ENCODE measurements at regions not wholly inside any gene's neighbourhood (a gene's known extent, or its start where the extent isn't known, plus 50 kb on each side); places are given as distances from the start of the nearest gene placed in this dataset.

GRCh38 chr6:97524811-97525210 is 241.8 kb upstream of the MMS22L start:
- ATAC-seq (no peak), DNase-seq (no peak)
- H3K4me1 ChIP-seq (ENCODE audit: control insufficient read depth, insufficient read depth, low read length) = no peaks in the 10 kb centered on the region
- no peak overlapping the region for H3K27ac ChIP-seq (ENCODE audit: low read length)
- Mint-ChIP-seq H3K27ac (no peak overlapping the region), H3K9me3 (peaks cover 2 to 15% of the 10 kb centered on the region in 2 donors), H3K27me3 (ENCODE audit: low read depth in 2 of 2) (no peaks in the 10 kb centered on the region), H3K36me3 (no peaks in the 10 kb centered on the region), H3K4me3 (no peak overlapping the region), H3K4me1 (no peaks in the 10 kb centered on the region)
- no peaks in the 10 kb centered on the region for H3K36me3 ChIP-seq (ENCODE audit: control insufficient read depth, insufficient read depth, low read length)
- no peaks in the 10 kb centered on the region for H3K9me3 ChIP-seq (ENCODE audit: control insufficient read depth, insufficient read depth, low read length)
- no peak overlapping the region for H3K4me3 ChIP-seq (ENCODE audit: low read length)
- WGBS (ENCODE audit: insufficient coverage) = 36% methylated on average over 4 of the region's 4 CpGs
- TF ChIP-seq CTCF (IDR thresholded peaks at IDR 0.05) = no peak
- intact Hi-C loops (cut with micrococcal nuclease) = no loop called here
- H3K27me3 ChIP-seq (ENCODE audit: control insufficient read depth, insufficient read depth, low read length) = no peaks in the 10 kb centered on the region

- no peak overlapping the region for H3K27ac ChIP-seq (ENCODE audit: low read length)
- intact Hi-C loops (cut with micrococcal nuclease) = no loop called here
- ATAC-seq (no peak), DNase-seq (no peak)
- H3K4me3 Mint-ChIP-seq = no peak overlapping the region
- no peaks in the 10 kb centered on the region for H3K36me3 ChIP-seq (ENCODE audit: control insufficient read depth, insufficient read depth, low read length)
- peaks cover 2 to 3% of the 10 kb centered on the region in 2 donors for H3K9me3 Mint-ChIP-seq
- WGBS (ENCODE audit: insufficient coverage) = 80% methylated on average over 1 of the region's 2 CpGs
- no peak overlapping the region for H3K27ac Mint-ChIP-seq
- H3K36me3 Mint-ChIP-seq = no peaks in the 10 kb centered on the region
- H3K4me3 ChIP-seq (ENCODE audit: low read length) = no peak overlapping the region
- no peaks in the 10 kb centered on the region for H3K27me3 ChIP-seq (ENCODE audit: control insufficient read depth, insufficient read depth, low read length)
- no peaks in the 10 kb centered on the region for H3K27me3 Mint-ChIP-seq (ENCODE audit: low read depth in 2 of 2)
- TF ChIP-seq CTCF (IDR thresholded peaks at IDR 0.05) = no peak
- no peaks in the 10 kb centered on the region for H3K4me1 Mint-ChIP-seq
- no peaks in the 10 kb centered on the region for H3K9me3 ChIP-seq (ENCODE audit: control insufficient read depth, insufficient read depth, low read length)
- H3K4me1 ChIP-seq (ENCODE audit: control insufficient read depth, insufficient read depth, low read length) = no peaks in the 10 kb centered on the region
These were observed 252.8 kb upstream of the MMS22L start for GRCh38 chr6:97535800-97536199.

GRCh38 chr6:97548354-97548753 is 265.3 kb upstream of the MMS22L start:
- WGBS (ENCODE audit: insufficient coverage) = 92% methylated on average over 1 of the region's 1 CpG
- Mint-ChIP-seq H3K27me3 (ENCODE audit: low read depth in 2 of 2) (no peaks in the 10 kb centered on the region), H3K4me1 (no peaks in the 10 kb centered on the region), H3K27ac (no peak overlapping the region), H3K36me3 (no peaks in the 10 kb centered on the region), H3K9me3 (peaks cover 15 to 17% of the 10 kb centered on the region in 2 donors), H3K4me3 (no peak overlapping the region)
- Histone ChIP-seq H3K27ac (ENCODE audit: low read length) (no peak overlapping the region), H3K36me3 (ENCODE audit: control insufficient read depth, insufficient read depth, low read length) (no peaks in the 10 kb centered on the region), H3K27me3 (ENCODE audit: control insufficient read depth, insufficient read depth, low read length) (no peaks in the 10 kb centered on the region), H3K4me1 (ENCODE audit: control insufficient read depth, insufficient read depth, low read length) (no peaks in the 10 kb centered on the region), H3K9me3 (ENCODE audit: control insufficient read depth, insufficient read depth, low read length) (peaks cover 10% of the 10 kb centered on the region), H3K4me3 (ENCODE audit: low read length) (no peak overlapping the region)
- ATAC-seq = no peak
- TF ChIP-seq CTCF (IDR thresholded peaks at IDR 0.05) = no peak
- DNase-seq = no peak
- intact Hi-C loops (cut with micrococcal nuclease) = no loop called here

- H3K9me3 Mint-ChIP-seq = peaks cover 5 to 10% of the 10 kb centered on the region in 2 donors
- no peak overlapping the region for H3K27ac Mint-ChIP-seq
These were observed 274.3 kb upstream of the MMS22L start for GRCh38 chr6:97557355-97557754.

More at GRCh38 chr6:97557355-97557754, 274.3 kb upstream of the MMS22L start:
- H3K4me3 ChIP-seq (ENCODE audit: low read length) = no peak overlapping the region
- H3K27ac ChIP-seq (ENCODE audit: low read length) = no peak overlapping the region
- Mint-ChIP-seq H3K4me1 (no peaks in the 10 kb centered on the region), H3K36me3 (no peaks in the 10 kb centered on the region), H3K4me3 (no peak overlapping the region), H3K27me3 (ENCODE audit: low read depth in 2 of 2) (no peaks in the 10 kb centered on the region)
- WGBS (ENCODE audit: insufficient coverage) = 54% methylated on average over 1 of the region's 1 CpG
- ATAC-seq = no peak
- TF ChIP-seq CTCF (IDR thresholded peaks at IDR 0.05) = no peak
- no peaks in the 10 kb centered on the region for H3K36me3 ChIP-seq (ENCODE audit: control insufficient read depth, insufficient read depth, low read length)
- H3K27me3 ChIP-seq (ENCODE audit: control insufficient read depth, insufficient read depth, low read length) = no peaks in the 10 kb centered on the region
- H3K4me1 ChIP-seq (ENCODE audit: control insufficient read depth, insufficient read depth, low read length) = no peaks in the 10 kb centered on the region
- H3K9me3 ChIP-seq (ENCODE audit: control insufficient read depth, insufficient read depth, low read length) = no peaks in the 10 kb centered on the region
- intact Hi-C loops (cut with micrococcal nuclease) = no loop called here
- no peak for DNase-seq

Data from natural killer cell (primary cell).